GM19455 (cell line): ENCODE measurements at regions not wholly inside any gene's neighbourhood (a gene's known extent, or its start where the extent isn't known, plus 50 kb on each side); places are given as distances from the start of the nearest gene placed in this dataset.

ENCODE experiments used
- ATAC-seq: cut with Tn5 transposase; IDR thresholded peaks from one replicate; pipeline ENCODE4 v1.9.1; 2021; ENCODE audit not compliant: unreplicated experiment

DNA sequence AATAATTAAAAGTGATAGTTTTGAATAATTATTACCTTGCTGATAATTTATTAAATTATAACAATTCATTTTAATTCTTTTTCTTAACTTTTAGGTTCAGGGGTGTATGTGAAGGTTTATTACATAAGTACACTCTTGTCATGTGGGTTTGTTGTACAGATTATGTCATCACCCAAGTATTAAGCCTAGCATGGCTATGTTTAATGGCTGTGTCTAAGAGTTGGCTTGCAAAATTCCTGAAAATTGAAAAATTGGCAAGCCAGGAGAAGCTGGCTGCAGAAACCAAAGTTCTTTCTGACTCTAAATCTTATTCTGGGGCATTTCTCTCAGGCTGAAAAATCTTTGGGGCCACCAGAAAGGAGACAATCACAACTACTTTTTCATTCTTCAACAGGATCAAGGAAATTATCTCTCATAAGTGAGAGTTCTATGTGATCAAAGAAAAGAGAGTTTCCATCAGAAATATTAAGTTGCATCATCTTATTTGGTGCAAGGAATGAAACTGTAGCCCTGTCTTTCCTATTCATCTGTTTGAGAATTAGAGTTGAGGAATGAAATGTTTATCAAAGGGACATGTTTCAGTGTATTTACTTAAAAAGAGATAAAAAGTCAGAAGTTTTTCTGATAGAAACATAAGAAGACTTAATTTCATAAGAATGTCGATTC is 412.1 kb upstream of the CDH2 start:
- ATAC-seq = no peak

DNA sequence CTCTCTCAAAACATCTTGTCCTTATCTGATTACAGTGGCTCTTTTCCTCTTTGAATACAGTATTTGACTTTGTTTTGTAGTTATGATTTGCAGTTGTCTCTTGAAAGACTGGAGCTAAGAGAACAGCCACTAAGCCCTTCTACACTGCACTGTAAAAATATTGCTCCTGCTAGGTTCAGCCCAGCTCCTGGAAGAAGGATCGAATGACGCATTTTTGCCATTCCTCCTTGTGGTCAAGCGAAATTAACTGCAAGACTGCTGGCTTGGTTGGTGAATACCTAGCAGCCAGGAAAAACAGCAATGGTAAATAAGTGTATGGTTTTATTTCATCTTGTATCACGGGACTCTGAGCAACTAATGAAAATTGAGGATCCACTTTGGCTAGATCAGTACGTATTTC is 407.8 kb upstream of the CDH2 start:
- no peak for ATAC-seq

DNA sequence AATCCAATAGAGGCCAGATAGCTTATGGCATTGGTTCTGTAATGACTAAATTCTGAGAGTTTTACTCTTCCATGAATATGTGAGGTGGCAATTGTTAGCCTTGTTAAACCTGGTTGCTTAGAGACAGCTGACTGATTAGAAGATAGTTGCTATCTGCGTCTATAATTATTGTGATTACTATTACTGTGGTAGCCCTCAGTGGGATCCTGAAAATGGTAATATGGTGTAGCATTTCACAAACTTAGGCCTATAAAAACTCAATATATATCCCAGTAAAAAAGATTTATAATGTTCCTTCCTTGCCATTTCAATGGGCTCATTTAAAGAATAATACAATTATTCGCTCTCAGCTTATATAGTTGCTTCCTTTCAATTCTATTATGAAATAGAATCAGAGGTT is 405.8 kb upstream of the CDH2 start:
- no peak for ATAC-seq

DNA sequence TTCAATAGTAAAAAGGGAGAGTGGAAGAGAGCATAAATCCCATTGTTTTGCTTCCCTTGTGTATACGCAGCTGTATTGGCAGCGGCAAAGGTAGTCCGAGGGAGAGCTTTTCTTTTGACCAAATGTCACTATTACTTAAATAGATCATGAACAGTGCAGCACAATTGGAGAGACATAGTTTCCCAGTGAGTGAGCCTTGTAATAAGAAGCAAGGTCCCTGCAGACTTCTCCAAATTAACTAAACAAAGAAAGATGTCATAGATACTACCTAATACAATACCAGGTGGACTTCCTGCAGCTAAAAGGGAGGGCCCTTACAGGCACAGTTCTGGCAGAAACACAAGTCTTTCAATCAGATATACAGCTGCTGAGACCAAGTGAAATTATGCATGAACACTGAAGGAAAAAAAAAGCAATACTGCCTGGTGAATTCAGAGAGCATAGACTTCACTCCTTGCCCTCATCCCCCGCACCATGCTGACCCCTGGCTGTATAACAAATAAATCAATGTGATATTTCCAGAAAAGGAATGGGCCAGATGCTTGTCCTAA is 404.7 kb upstream of the CDH2 start:
- ATAC-seq = no peak

DNA sequence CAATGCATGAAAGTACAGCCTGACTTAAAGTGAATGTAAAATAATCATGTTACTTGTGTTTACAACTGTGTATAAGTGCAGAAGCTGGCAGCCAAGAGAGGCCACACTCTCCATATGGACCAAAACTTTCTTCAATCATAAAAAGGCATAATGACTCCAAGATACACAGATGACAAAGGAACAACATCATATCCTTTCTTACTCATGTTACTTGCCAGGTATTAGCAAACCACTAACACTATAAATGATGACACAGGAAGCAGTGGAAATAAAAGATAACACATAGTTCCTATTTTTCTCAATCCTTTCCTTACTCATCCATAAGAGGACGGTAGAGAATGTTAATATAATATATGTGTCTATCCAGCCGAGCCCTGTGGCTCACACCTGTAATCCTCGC is 400.0 kb upstream of the CDH2 start:
- no peak for ATAC-seq

DNA sequence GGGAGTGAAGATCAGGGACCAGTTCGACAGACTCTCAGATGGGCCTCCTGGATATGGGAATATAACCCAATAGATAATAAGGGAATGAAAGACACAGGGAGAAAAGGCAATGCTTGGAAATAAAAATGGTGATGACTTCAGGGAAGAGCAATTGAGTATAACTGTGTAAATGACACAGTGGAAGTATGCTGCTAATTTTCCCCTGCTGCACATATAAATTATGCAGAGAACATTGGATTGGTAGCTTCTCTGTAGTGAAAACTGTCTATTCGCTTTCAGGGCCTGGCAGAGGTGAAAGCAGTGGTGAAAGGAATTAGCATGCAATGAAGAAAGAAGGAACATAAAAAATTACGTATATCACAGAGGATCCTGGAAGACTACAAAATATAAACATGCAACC is 398.2 kb upstream of the CDH2 start:
- ATAC-seq = no peak

DNA sequence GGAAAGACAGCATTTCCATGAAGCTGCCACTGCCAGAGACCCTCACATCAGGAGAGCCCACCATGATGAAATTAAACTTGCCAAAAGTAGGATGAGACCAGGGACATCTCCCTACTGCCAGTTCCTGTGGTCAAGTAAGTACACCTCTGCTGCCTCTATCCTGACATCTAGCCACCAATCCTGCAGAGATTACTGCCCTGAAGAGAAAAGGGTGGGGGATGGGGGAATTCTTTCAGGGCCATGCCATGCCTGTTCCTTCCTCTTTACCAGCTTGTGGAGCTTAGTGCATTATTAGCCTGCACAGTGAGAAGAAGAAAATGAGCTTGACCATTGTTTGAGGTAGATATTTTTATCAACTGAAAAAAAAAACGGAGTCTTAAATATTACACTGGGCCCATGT is 397.2 kb upstream of the CDH2 start:
- no peak for ATAC-seq

DNA sequence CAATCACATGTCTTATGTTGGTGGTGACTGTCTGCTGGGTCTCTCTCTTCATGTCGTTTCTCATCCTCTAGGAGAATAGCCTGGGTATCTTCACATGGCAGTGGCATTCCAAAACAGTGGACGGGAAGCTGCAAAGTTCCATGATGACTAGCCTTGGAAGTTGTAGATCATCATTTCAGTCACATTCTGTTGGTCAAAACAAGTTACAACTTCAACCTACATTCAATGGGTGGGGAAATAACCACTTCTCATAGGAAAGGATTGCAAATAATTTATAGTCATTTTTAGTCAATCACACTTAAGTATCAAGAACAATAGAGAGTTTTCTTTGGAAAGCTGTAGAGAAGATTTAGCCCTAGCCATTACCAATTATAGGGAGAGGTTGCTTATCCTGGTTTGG is 395.0 kb upstream of the CDH2 start:
- no peak for ATAC-seq

DNA sequence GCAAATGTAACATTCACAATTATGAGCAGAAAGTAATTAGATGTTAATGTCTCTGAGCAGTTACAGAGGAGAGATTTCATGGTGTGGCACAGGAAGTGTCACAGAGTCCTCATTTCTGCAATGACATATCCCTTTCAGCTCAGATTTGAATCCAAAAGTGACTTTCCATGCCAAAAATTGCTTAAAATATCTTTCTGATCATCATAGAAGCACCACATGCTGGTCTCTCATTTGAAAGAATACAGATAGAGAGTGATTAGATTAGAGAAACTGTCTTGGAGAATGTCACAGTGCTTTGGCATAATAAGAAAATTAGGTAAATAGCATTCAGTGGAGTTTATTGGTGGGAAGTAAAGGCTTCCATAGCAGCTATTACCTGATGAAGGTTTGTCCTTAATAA is 383.4 kb upstream of the CDH2 start:
- ATAC-seq = no peak

DNA sequence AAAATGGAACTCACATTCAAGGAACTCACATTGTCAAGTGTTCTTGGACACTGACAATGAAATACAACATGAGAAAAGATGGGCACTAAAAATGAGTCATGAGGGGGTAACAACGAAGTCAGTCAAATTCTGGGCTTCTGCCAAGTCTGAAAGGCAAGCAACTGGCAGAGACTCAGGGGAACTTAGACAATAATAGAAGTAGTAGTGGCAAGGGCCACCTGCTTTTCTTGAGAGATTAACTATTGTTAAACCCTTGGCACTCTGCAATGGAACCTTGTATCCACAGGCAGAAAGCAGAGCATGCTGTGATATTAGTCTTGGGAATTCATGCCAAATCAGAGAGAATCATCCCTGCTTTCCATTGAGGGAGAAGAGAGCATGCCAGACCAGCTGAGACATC is 382.6 kb upstream of the CDH2 start:
- no peak for ATAC-seq

DNA sequence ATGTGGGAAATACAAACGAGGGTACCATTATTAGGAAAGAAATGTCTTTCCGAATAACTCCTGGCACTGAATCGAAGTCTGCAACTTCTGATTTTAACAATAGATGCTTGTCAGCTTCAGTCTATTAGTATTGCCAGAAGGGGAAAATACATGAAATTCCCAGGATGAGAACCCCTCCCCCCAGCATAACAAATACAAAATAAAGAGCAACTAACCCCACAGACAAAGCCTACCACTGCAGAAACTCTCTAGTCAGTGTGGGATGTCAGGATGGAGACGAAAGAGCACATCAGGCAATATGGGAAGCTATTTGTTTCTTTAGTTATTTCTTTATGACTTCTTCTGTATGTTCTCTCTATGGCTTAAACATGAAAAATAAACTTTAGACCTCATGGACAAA is 365.0 kb upstream of the CDH2 start:
- ATAC-seq = no peak

DNA sequence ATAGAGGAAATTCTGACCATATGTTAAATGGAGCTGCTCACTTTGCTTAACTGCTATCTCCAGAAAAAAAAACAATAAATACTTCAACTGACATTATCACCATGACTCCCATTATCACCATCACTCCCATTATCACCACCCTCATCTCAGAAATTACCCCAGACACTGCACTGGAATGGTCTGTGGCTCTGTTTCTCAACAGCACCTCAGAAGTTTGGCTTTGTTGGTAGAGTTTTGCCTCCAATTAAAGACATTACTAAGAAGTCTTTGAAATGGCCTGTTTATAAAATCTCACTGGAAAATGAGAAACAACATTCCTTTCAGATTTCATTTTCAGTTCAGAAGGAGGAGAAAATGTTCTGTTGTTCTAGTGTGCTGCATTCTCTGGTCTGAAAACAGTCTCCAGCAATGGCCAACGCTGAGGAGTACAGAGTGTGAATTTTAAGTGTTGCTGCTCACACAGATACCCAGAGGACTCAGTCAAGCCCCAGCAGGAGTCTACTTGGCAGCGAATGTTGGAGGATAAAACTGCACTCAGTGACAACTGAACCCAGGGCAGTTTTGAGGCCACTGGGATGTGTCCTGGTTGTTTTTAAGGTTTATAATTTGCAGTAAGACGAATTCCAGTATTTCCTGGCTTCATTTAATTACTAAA is 364.5 kb upstream of the CDH2 start:
- no peak for ATAC-seq

DNA sequence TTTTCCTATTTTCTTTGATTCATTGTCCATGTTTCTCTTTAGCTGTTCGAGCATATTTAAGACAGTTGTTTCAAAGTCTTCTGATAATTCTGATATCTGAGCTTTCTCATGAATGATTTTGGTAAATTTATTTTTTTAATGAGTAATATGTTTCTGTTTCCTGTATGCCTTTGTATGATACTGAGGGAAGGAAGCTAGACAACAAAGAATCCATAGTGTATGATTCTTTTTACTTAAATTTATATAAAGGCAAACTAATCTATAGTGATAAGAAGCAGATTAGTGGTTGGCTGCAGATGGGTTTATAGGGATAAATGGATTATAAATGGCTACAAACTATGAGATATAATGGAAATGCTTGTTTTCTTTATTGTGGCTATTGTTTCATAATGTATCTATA is 352.7 kb upstream of the CDH2 start:
- ATAC-seq = no peak

DNA sequence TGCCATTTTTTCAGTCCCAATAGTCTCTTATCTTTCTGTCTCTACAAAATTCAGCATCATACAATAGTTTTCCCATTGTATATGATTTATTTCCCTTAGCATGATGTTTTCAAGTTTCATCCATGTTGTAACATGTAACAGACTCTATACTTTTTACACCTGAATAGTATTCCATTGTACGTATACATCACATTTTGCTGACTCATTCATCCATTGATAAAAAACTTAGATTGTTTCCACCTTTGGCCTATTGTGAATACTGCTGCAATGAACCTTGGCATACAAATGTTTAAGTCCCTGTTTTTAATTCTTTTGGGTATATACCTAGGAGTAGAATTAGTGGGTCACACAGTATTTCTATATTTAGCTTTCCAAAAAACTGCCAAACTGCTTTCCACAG is 349.3 kb upstream of the CDH2 start:
- ATAC-seq = no peak

DNA sequence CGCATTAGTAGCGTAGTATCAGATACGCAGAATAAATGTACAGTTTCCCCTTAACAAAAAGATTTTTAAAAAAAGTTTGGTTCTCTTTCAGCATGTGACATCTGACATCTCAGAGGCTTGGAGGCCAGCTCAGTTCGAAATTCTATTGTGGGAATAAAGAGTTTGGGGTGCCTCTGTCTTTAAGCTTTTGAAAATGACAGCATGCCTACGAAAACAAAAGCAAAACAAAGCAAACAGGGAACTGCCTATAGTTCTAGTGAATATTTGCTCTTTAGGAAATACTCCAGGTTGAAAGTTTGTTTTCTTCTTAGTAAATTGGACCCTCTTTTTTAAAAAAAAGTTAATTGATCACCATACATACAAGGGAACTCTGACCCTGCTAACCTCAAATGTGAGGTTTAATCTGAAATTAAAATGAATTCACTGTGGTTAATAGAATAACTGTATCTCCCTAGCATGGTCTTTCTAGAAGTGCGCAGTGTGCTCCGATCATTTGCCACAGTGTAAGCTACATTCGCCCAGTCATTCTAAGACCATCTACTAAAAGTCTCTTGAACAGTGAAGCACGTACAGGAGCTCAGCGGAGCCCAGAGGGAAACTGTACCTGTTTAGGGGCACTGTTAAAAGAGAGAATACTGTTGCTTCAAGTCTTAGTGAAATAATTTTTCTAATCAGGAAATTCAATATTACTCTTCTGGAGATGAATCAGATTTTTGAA is 347.0 kb upstream of the CDH2 start:
- ATAC-seq = no peak

DNA sequence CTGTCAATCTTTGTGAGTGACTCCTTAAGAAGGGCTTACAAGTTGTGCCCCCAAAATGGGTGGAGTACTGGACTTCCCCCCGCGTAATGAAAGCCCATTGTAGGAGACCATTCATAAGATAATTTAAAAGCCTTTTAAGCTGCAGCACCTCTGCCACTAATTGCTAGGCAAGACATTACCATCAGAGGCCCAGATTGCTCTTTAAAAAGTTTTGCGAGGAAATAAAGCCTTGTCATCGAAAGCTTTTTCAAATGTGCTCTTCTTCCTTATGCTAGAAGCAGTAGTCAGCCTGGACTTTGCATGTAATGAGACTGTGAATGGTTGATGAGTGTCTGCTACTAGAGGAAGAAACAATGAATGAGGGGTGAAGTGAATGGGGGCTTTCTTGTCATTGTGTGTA is 345.3 kb upstream of the CDH2 start:
- no peak for ATAC-seq

DNA sequence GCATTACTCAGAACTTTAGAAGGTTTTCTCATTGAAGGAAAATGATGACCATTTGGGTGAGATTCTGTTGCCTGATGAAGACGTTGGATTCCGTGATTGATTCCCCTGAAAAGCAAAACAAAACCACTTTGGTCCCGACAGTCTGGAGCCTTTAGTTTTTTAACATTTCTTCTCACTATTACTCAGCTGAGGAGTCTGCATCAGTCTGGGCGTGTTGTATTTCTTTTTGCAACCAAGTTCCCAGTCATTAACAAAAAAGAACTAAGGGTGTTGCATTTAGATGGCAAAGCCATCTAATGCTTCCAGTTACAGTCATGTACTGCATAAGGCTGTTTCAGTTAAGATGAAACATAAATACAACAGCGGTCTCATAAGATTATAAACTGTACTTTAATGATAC is 343.1 kb upstream of the CDH2 start:
- ATAC-seq = no peak

DNA sequence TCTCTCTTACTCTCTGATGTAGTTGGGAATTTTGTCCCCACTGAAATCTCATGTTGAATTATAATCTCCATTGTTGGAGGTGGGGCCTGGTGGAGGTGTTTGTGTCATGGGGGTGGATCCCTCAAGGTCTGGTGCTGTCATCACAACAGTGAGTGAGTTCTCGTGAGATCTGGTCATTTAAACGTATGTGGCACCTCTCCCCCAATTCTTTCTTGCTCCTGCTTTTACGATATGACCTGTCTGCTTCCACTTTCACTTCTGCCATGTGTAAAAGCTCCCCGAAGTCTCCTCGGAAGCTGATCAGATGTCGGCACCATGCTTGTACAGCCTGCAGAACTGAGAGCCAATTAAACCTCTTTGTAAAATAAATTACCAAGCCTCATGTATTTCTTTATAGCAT is 337.8 kb upstream of the CDH2 start:
- no peak for ATAC-seq

DNA sequence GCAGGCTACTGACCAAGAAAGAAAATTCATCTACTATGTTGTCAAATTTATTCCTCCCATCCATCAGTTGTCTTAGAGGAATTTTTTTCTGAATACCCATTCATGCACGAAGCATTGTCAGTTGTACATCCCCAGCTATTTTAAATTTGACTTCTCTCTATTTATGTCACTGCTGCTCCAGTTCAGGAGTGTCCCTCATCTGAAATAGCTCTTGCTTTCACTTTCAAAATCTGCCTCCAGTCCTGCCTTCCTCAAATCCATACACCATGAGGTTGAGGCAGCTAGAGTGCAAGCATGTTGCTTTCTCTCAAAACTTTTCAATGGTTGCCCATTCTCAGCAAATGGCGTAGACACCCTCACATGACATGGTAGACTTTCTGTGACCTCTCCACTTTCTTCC is 335.4 kb upstream of the CDH2 start:
- peak; percentile 53 for ATAC-seq

DNA sequence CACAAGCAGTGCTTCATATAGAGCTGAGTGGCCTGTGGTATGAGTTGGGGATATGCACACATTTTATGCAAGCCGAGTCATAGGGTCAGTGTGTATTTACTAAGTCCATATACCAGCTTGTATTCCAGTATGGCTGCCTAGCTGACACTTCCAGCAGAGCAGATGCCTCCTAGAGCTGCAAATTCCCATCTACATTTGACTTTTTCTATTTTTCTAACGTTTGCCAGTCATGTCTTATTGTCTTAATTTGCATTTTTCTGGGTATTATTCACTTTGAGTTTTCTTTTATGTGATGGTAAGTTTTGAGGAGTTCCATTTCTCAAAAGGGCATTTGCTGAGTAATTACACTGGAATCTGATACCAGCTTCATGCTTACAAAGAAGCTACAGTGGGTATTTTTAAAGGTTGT is 334.5 kb upstream of the CDH2 start:
- ATAC-seq = no peak

DNA sequence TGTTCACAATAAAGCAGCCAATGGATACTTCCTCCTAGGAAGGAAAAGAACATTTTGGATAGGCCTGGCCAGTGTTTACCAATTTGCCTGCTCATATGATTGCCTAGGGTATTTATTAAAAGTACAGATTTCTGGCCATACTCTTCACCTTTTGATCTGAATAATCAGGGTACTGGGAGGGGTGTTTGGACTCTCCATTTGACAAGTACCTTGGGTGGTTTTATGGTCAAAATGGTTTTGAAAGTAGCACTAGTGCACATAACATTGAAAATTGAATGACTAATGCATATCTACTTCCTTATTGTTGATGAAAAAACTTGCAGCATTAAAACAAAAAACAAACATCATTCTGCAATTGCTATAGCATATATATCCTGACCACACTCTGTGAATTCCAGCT is 333.3 kb upstream of the CDH2 start:
- no peak for ATAC-seq

DNA sequence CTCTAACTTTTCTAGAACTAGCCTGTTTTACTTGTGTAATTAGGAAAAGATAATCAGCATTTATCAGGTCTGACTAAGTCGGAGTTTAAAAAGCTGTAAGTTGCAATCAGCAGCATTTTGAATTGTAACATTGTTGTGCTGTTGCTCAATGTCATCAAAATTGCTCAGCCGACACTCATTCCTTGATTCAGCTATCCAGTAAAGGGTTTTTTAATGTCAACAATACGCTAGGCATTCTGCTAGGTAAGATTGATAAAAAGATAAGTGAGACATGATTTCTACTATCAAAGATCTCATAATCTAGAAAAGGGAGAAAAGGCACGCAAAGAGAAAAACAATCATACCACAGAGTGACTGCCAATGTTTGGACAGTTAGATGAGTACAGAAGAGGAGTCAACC is 327.1 kb upstream of the CDH2 start:
- ATAC-seq = no peak
